Hepatocyte (in vitro differentiated cells): ENCODE measurements at regions not wholly inside any gene's neighbourhood (a gene's known extent, or its start where the extent isn't known, plus 50 kb on each side); places are given as distances from the start of the nearest gene placed in this dataset.
"Not testable (repeated sequence)": the region's sequence is repeated elsewhere in the genome, so short reads cannot be mapped to it uniquely, and the experiment has no call there.

Experiments used
- EZH2 ChIP-seq: fragments of 200-600 bp; sonication (generic); IDR thresholded peaks from 2 replicates; pipeline ENCODE4 v1.6.1; 2016; ENCODE audit warnings: antibody characterized with exemption, mild to moderate bottlenecking, borderline replicate concordance
- TF ChIP-seq, protein P1 (sequence below): fragments of 200-600 bp; sonication (generic); IDR thresholded peaks from 2 replicates; pipeline ENCODE4 v1.5.1; 2016; ENCODE audit warnings: antibody characterized with exemption, mild to moderate bottlenecking; ENCODE audit not compliant: poor library complexity

DNA sequence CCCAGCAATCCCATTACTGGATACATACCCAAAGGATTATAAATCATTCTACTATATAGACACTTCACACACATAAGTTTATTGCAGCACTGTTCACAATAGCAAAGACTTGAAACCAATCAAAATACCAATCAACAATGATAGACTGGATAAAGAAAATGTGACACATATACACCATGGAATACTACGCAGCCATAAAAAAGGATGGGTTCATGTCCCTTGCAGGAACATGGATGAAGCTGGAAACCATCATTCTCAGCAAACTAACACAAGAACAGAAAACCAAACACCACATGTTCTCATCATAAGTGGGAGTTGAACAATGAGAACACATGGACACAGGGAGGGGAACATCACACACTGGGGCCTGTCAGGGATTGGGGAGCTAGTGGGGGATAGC, 475.4 kb upstream of the NFIA start:
- TF ChIP-seq, protein P1, sequence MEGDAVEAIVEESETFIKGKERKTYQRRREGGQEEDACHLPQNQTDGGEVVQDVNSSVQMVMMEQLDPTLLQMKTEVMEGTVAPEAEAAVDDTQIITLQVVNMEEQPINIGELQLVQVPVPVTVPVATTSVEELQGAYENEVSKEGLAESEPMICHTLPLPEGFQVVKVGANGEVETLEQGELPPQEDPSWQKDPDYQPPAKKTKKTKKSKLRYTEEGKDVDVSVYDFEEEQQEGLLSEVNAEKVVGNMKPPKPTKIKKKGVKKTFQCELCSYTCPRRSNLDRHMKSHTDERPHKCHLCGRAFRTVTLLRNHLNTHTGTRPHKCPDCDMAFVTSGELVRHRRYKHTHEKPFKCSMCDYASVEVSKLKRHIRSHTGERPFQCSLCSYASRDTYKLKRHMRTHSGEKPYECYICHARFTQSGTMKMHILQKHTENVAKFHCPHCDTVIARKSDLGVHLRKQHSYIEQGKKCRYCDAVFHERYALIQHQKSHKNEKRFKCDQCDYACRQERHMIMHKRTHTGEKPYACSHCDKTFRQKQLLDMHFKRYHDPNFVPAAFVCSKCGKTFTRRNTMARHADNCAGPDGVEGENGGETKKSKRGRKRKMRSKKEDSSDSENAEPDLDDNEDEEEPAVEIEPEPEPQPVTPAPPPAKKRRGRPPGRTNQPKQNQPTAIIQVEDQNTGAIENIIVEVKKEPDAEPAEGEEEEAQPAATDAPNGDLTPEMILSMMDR = not testable (repeated sequence)
- TF ChIP-seq EZH2 = not testable (repeated sequence)
